Dedifferentiated amniotic fluid mesenchymal stem cell (primary cell): ENCODE measurements at regions not wholly inside any gene's neighbourhood (a gene's known extent, or its start where the extent isn't known, plus 50 kb on each side); places are given as distances from the start of the nearest gene placed in this dataset.
"Not testable (repeated sequence)": the region's sequence is repeated elsewhere in the genome, so short reads cannot be mapped to it uniquely, and the experiment has no call there.

ENCODE experiments used
- DNase-seq: peaks from one replicate; pipeline ENCODE4 v3.0.0-alpha.2; 2016; ENCODE audit errors: extremely low spot score

- no peak for DNase-seq
Observed at GRCh38 chr3:177893331-177893730, 642.9 kb upstream of the KCNMB2 start.

- no peak for DNase-seq
Observed at GRCh38 chr3:177894081-177894728, 642.0 kb upstream of the KCNMB2 start.

- no peak for DNase-seq
Observed at GRCh38 chr3:177898185-177898584, 638.1 kb upstream of the KCNMB2 start.

GRCh38 chr3:177899275-177900067 is 636.8 kb upstream of the KCNMB2 start:
- no peak for DNase-seq

GRCh38 chr3:177902876-177903275 is 633.4 kb upstream of the KCNMB2 start:
- no peak for DNase-seq

GRCh38 chr3:177904621-177905020 is 631.6 kb upstream of the KCNMB2 start:
- peak; percentile 72 for DNase-seq

- DNase-seq, result peak; percentile 91
Observed at GRCh38 chr3:177905173-177906125, 630.8 kb upstream of the KCNMB2 start.

GRCh38 chr3:177906126-177906511 is 630.1 kb upstream of the KCNMB2 start:
- peak; percentile 75 for DNase-seq

GRCh38 chr3:177906578-177907229 is 629.5 kb upstream of the KCNMB2 start:
- DNase-seq, result no peak

GRCh38 chr3:177909530-177909929 is 626.7 kb upstream of the KCNMB2 start:
- not testable (repeated sequence) for DNase-seq

- DNase-seq, result no peak
Observed at GRCh38 chr3:177914224-177914623, 622.0 kb upstream of the KCNMB2 start.

- DNase-seq, result no peak
Observed at GRCh38 chr3:177916461-177916860, 619.8 kb upstream of the KCNMB2 start.

- DNase-seq, result no peak
Observed at GRCh38 chr3:177917234-177917861, 618.9 kb upstream of the KCNMB2 start.

- no peak for DNase-seq
Observed at GRCh38 chr3:177921153-177921552, 615.1 kb upstream of the KCNMB2 start.

- no peak for DNase-seq
Observed at GRCh38 chr3:177924261-177924660, 612.0 kb upstream of the KCNMB2 start.

- DNase-seq, result peak; percentile 40
Observed at GRCh38 chr3:177928172-177928873, 607.9 kb upstream of the KCNMB2 start.

- no peak for DNase-seq
Observed at GRCh38 chr3:177929310-177929709, 606.9 kb upstream of the KCNMB2 start.

GRCh38 chr3:177930771-177931170 is 605.5 kb upstream of the KCNMB2 start:
- no peak for DNase-seq

- DNase-seq, result no peak
Observed at GRCh38 chr3:177931346-177931745, 604.9 kb upstream of the KCNMB2 start.

- no peak for DNase-seq
Observed at GRCh38 chr3:177932346-177932745, 603.9 kb upstream of the KCNMB2 start.
